Astrocyte (in vitro differentiated cells and primary cell): ENCODE measurements at regions not wholly inside any gene's neighbourhood (a gene's known extent, or its start where the extent isn't known, plus 50 kb on each side); places are given as distances from the start of the nearest gene placed in this dataset.

Experiments
- EZH2 ChIP-seq: IDR thresholded peaks from 2 replicates; pipeline ENCODE4 v1.6.1; 2012; ENCODE audit warnings: mild to moderate bottlenecking, low read length, inconsistent platforms; ENCODE audit not compliant: insufficient read depth
- TF ChIP-seq, protein P1 (sequence below): IDR thresholded peaks from 2 replicates; pipeline ENCODE4 v1.5.1; 2011; ENCODE audit warnings: low read depth, mild to moderate bottlenecking, inconsistent platforms, low read length, moderate library complexity; ENCODE audit not compliant: insufficient read depth

DNA sequence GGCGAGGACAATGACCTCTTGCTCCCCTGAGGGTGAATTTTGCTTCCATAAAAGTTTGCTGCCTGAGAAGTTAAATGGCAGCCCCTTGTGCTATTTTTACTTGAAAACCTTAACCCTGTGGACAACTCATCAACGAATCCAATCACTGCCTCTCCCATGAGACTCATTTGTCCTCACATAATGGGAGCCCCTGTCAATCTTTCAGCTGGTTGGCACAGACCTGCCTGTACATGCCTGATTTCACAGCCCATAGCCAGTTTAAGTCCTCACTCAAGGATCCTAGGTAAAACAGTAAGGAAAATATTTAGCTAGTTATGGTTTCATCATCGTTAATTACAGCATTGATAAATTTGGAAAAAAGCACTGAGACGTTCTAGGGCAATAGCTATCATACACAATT is 207.4 kb downstream of the NHLRC3 start:
- TF ChIP-seq, protein P1, sequence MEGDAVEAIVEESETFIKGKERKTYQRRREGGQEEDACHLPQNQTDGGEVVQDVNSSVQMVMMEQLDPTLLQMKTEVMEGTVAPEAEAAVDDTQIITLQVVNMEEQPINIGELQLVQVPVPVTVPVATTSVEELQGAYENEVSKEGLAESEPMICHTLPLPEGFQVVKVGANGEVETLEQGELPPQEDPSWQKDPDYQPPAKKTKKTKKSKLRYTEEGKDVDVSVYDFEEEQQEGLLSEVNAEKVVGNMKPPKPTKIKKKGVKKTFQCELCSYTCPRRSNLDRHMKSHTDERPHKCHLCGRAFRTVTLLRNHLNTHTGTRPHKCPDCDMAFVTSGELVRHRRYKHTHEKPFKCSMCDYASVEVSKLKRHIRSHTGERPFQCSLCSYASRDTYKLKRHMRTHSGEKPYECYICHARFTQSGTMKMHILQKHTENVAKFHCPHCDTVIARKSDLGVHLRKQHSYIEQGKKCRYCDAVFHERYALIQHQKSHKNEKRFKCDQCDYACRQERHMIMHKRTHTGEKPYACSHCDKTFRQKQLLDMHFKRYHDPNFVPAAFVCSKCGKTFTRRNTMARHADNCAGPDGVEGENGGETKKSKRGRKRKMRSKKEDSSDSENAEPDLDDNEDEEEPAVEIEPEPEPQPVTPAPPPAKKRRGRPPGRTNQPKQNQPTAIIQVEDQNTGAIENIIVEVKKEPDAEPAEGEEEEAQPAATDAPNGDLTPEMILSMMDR: no peak
- TF ChIP-seq EZH2: no peak
